CD4-positive, CD25-positive, alpha-beta regulatory T cell (primary cell): ENCODE measurements at regions not wholly inside any gene's neighbourhood (a gene's known extent, or its start where the extent isn't known, plus 50 kb on each side); places are given as distances from the start of the nearest gene placed in this dataset.
"Not testable (repeated sequence)": the region's sequence is repeated elsewhere in the genome, so short reads cannot be mapped to it uniquely, and the experiment has no call there.

ENCODE experiments used
- ATAC-seq, 2 donors: fragments of 150-1000 bp; cut with Tn5 transposase; one replicate each; pipeline ENCODE4 v1.10.0; 2021; ENCODE audit warnings: low read depth in 2 of 2, moderate number of reproducible peaks in 2 of 2, moderate library complexity in 1 of 2
- DNase-seq, 3 donors: peaks; one replicate each; pipeline versions ENCODE4 v3.0.0 to v3.0.0-alpha.2; 2012 to 2022; ENCODE audit warnings: mixed read lengths in 1 of 3
- H3K27ac ChIP-seq: one replicate; pipeline ENCODE4 v1.7.0; 2013; ENCODE audit warnings: mild to moderate bottlenecking, low read length; ENCODE audit not compliant: insufficient read depth, poor library complexity, severe bottlenecking
- H3K27me3 ChIP-seq: one replicate; pipeline ENCODE4 v1.7.0; 2013; ENCODE audit warnings: low read length; ENCODE audit not compliant: control insufficient read depth, insufficient read depth
- H3K36me3 ChIP-seq: one replicate; pipeline ENCODE4 v1.7.0; 2013; ENCODE audit warnings: mild to moderate bottlenecking, low read length, moderate library complexity; ENCODE audit not compliant: control insufficient read depth, insufficient read depth
- H3K4me1 ChIP-seq: 2 replicates; pipeline ENCODE4 v1.7.0; 2013; ENCODE audit warnings: mild to moderate bottlenecking, low read length; ENCODE audit not compliant: insufficient read depth, control insufficient read depth, poor library complexity, severe bottlenecking
- H3K4me3 ChIP-seq: one replicate; pipeline ENCODE4 v1.7.0; 2013; ENCODE audit warnings: low read depth, mild to moderate bottlenecking, low read length, moderate library complexity
- H3K9me3 ChIP-seq, 2 experiments: 1 replicate in 1 of 2; 2 replicates in 1 of 2; pipeline ENCODE4 v1.7.0; 2013; ENCODE audit warnings: low read length in 2 of 2, mild to moderate bottlenecking in 1 of 2, moderate library complexity in 1 of 2; ENCODE audit not compliant: control insufficient read depth in 2 of 2
- H3K27ac Mint-ChIP-seq, 3 donors: one replicate each; pipeline ENCODE4 v1.8.0; 2020 to 2022; ENCODE audit warnings: mild to moderate bottlenecking in 3 of 3, mixed read lengths in 3 of 3, moderate library complexity in 2 of 3
- H3K27me3 Mint-ChIP-seq: one replicate; pipeline ENCODE4 v1.8.0; 2022; ENCODE audit warnings: mild to moderate bottlenecking, mixed read lengths
- H3K36me3 Mint-ChIP-seq: one replicate; pipeline ENCODE4 v1.8.0; 2020; ENCODE audit warnings: mixed read lengths
- H3K4me1 Mint-ChIP-seq, 4 donors: one replicate each; pipeline ENCODE4 v1.8.0; 2020 to 2022; ENCODE audit warnings: mixed read lengths in 4 of 4, mild to moderate bottlenecking in 1 of 4
- H3K4me3 Mint-ChIP-seq, 4 donors: one replicate each; pipeline ENCODE4 v1.8.0; 2020 to 2022; ENCODE audit warnings: mild to moderate bottlenecking in 4 of 4, mixed read lengths in 4 of 4, moderate library complexity in 3 of 4
- H3K9me3 Mint-ChIP-seq, 7 donors: one replicate each; pipeline ENCODE4 v1.8.0; 2020 to 2022; ENCODE audit warnings: mixed read lengths in 7 of 7, mild to moderate bottlenecking in 3 of 7, moderate library complexity in 2 of 7

DNA sequence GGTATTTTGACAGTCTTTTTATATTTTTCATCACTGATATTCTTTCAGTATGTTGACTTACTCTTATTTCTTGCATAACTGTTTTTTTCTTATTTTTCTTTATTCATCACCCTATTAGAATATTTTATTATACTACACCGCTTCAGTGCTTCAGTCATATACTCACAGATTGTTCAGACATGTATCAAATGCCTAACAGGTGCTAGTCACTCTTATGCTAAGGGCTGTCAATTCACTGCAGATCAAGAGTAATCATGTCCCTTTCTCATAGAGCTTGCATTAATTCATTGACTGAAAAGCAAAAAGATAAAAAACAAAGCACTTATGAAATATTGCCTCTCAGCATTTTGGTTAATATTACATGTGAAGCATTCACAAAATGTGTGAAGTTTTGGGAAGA is 1435.6 kb downstream of the STIM2 start:
- H3K36me3 Mint-ChIP-seq = no peaks in the 10 kb centered on the region
- DNase-seq (no peak), ATAC-seq (no peak)
- no peak overlapping the region for H3K4me3 ChIP-seq
- H3K27me3 ChIP-seq = no peaks in the 10 kb centered on the region
- no peak overlapping the region for H3K27ac ChIP-seq
- no peaks in the 10 kb centered on the region for H3K4me1 ChIP-seq
- H3K27ac Mint-ChIP-seq = no peak overlapping the region
- no peaks in the 10 kb centered on the region for H3K4me1 Mint-ChIP-seq
- H3K36me3 ChIP-seq = no peaks in the 10 kb centered on the region
- no peaks in the 10 kb centered on the region for H3K27me3 Mint-ChIP-seq
- H3K4me3 Mint-ChIP-seq = no peak overlapping the region
- no peaks in the 10 kb centered on the region for H3K9me3 ChIP-seq
- peaks cover 2 to 29% (median 9%) of the 10 kb centered on the region in 7 donors for H3K9me3 Mint-ChIP-seq

DNA sequence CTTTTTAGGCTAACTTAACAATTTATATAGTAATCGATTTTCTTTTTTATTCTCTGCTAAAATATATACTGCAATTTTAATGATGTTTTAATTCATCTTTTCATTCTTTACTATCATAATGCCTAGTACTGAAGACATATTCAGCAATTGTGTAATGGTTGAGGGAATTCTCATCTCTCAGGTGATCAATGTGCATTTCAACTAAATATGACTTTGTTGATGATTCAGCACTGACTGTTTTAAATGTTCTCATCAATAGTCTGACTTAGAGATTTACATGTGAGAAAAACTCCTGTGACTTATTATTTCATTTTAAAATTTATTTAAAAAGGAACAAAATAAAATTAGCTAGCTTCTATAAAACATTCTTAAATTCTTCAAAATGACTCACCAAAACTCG is 1450.3 kb downstream of the STIM2 start:
- Histone ChIP-seq H3K4me1 (no peaks in the 10 kb centered on the region), H3K27me3 (no peaks in the 10 kb centered on the region), H3K9me3 (no peaks in the 10 kb centered on the region), H3K27ac (no peak overlapping the region), H3K36me3 (no peaks in the 10 kb centered on the region), H3K4me3 (no peak overlapping the region)
- no peaks in the 10 kb centered on the region for H3K36me3 Mint-ChIP-seq
- no peak overlapping the region for H3K27ac Mint-ChIP-seq
- no peaks in the 10 kb centered on the region for H3K27me3 Mint-ChIP-seq
- DNase-seq = no peak
- H3K9me3 Mint-ChIP-seq = peaks cover 3 to 21% (median 7%) of the 10 kb centered on the region in 7 donors
- no peak for ATAC-seq
- H3K4me1 Mint-ChIP-seq = no peaks in the 10 kb centered on the region
- no peak overlapping the region for H3K4me3 Mint-ChIP-seq

DNA sequence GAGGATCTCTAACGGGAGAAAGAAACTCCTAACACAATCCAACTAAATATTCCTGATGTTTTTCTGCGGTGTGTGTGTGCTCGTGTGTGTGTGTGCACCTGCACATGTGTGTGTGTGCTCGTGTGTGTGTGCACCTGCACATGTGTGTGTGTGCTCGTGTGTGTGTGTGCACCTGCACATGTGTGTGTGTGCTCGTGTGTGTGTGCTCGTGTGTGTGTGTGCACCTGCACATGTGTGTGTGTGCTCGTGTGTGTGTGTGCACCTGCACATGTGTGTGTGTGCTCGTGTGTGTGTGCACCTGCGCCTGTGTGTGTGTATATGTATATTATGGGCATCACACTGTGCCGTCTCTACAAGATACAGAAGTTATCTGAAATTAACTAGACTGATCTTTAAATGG is 1451.9 kb downstream of the STIM2 start:
- not testable (repeated sequence) for H3K4me3 ChIP-seq, DNase-seq, H3K4me1 ChIP-seq, H3K36me3 Mint-ChIP-seq, H3K27me3 ChIP-seq, H3K27me3 Mint-ChIP-seq, H3K36me3 ChIP-seq, ATAC-seq, H3K4me3 Mint-ChIP-seq, H3K27ac ChIP-seq, H3K9me3 ChIP-seq, H3K4me1 Mint-ChIP-seq, H3K27ac Mint-ChIP-seq
- peaks cover 2 to 21% (median 7%) of the 10 kb centered on the region in 7 donors for H3K9me3 Mint-ChIP-seq

DNA sequence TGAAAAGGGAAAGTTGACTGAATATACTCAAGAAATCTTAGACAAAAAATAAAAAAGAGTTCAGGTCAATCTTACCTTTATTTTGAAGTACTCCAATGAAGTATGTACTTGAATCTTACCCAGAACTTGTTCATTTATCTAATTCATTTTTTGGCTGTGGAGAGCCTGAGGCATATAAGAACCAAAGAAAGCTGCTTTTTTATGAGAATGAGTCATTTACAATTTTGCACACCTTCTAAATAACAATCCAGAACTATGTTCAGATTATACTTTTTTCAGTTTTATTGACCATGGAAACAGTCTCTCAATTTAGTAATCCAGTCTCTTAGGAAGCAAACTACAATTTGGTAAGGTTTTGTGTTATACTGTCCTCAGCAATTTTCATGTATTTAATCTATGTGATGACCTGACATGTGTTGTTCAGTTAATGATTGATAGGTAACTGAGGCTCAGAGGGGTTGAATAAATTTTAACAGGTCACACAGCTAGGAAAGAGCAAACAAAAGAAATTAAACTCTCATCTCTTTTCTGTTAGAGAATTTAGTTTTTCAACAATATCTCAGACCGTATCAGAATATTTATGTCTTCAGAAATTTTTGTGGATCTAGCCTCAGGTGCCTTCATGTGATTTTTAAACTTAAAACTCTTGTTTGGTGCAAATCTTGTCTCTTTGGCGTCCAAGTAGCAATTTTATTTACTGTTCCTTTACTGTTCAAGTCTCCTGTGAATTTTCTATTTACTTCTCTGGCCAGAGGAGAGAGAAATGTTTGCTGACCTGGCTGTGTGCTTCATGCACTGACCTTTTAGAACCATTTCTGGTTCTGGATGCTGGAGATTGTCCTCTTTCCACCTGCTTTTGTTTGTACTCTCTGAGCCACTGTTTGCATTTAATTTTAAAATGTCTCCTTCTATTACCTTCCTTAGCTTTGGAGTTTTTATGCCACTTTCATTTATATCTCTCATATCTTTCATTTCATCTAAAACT is 1453.4 kb downstream of the STIM2 start:
- Histone ChIP-seq H3K27me3 (no peaks in the 10 kb centered on the region), H3K4me1 (no peaks in the 10 kb centered on the region), H3K27ac (no peak overlapping the region), H3K36me3 (no peaks in the 10 kb centered on the region), H3K4me3 (no peak overlapping the region), H3K9me3 (no peaks in the 10 kb centered on the region)
- Mint-ChIP-seq H3K9me3 (peaks cover 0 to 11% (median 5%) of the 10 kb centered on the region in 7 donors), H3K36me3 (no peaks in the 10 kb centered on the region), H3K4me1 (no peaks in the 10 kb centered on the region), H3K27me3 (no peaks in the 10 kb centered on the region), H3K4me3 (no peak overlapping the region), H3K27ac (no peak overlapping the region)
- DNase-seq = no peak
- no peak for ATAC-seq

DNA sequence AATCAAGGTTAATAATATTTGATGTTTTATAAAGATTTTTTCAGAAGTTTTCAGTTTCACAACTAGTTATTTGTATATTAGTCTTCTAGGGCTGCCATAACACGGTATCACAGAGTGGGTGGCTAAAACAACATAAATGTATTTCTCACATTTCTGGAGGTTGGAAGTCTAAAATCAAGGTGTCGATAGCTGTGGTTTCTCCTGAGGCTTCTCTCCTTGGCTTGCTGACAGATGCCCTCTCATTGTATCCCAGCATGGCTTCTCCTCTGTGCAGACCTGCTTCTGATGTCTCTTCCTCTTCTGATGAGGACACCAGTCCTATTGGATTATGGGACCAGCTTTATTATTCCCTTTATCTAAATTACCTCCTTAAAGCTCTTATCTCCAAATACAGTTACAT is 1456.6 kb downstream of the STIM2 start:
- Mint-ChIP-seq H3K27me3 (no peaks in the 10 kb centered on the region), H3K4me1 (no peaks in the 10 kb centered on the region), H3K36me3 (no peaks in the 10 kb centered on the region), H3K4me3 (no peak overlapping the region), H3K9me3 (peaks cover 0 to 9% (median 6%) of the 10 kb centered on the region in 7 donors), H3K27ac (no peak overlapping the region)
- Histone ChIP-seq H3K36me3 (no peaks in the 10 kb centered on the region), H3K4me3 (no peak overlapping the region), H3K27me3 (no peaks in the 10 kb centered on the region), H3K27ac (no peak overlapping the region), H3K9me3 (no peaks in the 10 kb centered on the region), H3K4me1 (no peaks in the 10 kb centered on the region)
- ATAC-seq (no peak), DNase-seq (no peak)

DNA sequence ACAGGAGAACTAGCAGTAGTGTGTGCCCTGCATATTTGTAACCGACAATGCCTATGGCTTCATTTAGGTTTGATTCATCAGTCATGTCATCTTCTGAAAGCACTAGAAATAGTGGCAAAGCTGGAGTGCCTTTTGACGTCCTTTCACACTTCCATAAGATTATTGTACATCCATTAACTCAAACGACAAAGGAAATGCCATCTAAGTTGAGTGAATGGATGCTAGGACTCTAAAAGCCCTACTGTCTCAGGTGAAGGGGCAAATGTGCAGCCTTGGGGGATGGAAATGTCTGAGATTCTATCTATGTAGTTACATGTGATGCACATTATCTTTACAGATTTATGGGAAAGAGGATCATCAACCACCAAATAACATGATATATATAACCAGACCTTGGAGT is 1473.6 kb downstream of the STIM2 start:
- Mint-ChIP-seq H3K27me3 (no peaks in the 10 kb centered on the region), H3K9me3 (peaks cover 0 to 34% (median 0%) of the 10 kb centered on the region in 7 donors), H3K4me3 (no peak overlapping the region), H3K27ac (no peak overlapping the region), H3K4me1 (no peaks in the 10 kb centered on the region), H3K36me3 (no peaks in the 10 kb centered on the region)
- Histone ChIP-seq H3K27ac (no peak overlapping the region), H3K9me3 (no peaks in the 10 kb centered on the region), H3K36me3 (no peaks in the 10 kb centered on the region), H3K27me3 (no peaks in the 10 kb centered on the region), H3K4me1 (no peaks in the 10 kb centered on the region), H3K4me3 (no peak overlapping the region)
- no peak for DNase-seq
- no peak for ATAC-seq

DNA sequence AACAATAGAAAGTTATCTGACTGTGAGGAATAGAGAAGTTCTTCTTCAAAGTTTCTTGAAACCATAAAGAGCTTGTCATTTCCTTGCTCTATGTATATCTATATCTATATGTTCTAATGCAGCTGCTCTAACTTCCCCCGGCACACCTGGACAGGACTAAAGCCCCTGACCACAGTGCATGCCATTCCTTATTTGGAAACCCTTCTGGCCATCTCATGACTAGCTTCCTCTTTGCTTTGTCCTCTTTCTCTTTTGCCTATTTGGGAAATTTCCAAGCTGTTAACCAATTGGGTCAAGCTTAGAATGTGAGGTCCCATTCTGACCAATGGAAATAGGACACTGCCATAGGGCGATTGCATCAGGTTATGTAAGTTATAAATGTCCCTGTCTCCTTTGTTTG is 1481.1 kb downstream of the STIM2 start:
- ATAC-seq = no peak
- H3K4me3 Mint-ChIP-seq = no peak overlapping the region
- peaks cover 5 to 50% (median 7%) of the 10 kb centered on the region in 7 donors for H3K9me3 Mint-ChIP-seq
- H3K27me3 ChIP-seq = no peaks in the 10 kb centered on the region
- H3K9me3 ChIP-seq = no peaks in the 10 kb centered on the region
- no peak for DNase-seq
- H3K27ac ChIP-seq = no peak overlapping the region
- no peaks in the 10 kb centered on the region for H3K36me3 ChIP-seq
- H3K27ac Mint-ChIP-seq = no peak overlapping the region
- no peaks in the 10 kb centered on the region for H3K4me1 ChIP-seq
- H3K27me3 Mint-ChIP-seq = no peaks in the 10 kb centered on the region
- no peak overlapping the region for H3K4me3 ChIP-seq
- H3K4me1 Mint-ChIP-seq = no peaks in the 10 kb centered on the region
- no peaks in the 10 kb centered on the region for H3K36me3 Mint-ChIP-seq

DNA sequence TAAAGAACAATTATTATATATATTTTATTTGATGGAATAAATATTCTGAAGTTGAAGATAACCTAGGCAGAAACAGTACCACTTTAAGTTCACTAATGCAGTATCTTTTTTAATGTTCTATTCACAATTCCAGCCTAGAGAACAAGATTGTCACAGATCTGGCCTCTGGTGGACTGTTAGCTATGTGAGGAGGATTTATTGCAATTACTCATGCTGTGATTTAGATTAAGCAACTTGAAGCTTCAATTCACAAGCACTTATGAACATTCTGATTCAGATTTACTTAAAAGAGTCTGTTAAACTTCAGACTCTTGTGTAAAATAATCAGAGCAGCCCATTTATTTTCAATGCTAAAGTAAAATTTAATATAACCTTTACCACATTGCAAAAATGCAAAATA is 1489.8 kb downstream of the STIM2 start:
- H3K36me3 ChIP-seq = no peaks in the 10 kb centered on the region
- Mint-ChIP-seq H3K9me3 (peaks cover 0 to 24% (median 8%) of the 10 kb centered on the region in 7 donors), H3K4me1 (no peaks in the 10 kb centered on the region), H3K4me3 (no peak overlapping the region), H3K27ac (no peak overlapping the region), H3K27me3 (no peaks in the 10 kb centered on the region), H3K36me3 (no peaks in the 10 kb centered on the region)
- no peak overlapping the region for H3K4me3 ChIP-seq
- ATAC-seq (no peak), DNase-seq (no peak)
- H3K27ac ChIP-seq = no peak overlapping the region
- H3K9me3 ChIP-seq = no peaks in the 10 kb centered on the region
- H3K4me1 ChIP-seq = no peaks in the 10 kb centered on the region
- no peaks in the 10 kb centered on the region for H3K27me3 ChIP-seq
